Activated naive CD4-positive, alpha-beta T cell treated with anti-CD3 and anti-CD28 coated beads, Interleukin-2, amount 50 U/mL, for 24 hours (primary cell): ENCODE measurements at regions not wholly inside any gene's neighbourhood (a gene's known extent, or its start where the extent isn't known, plus 50 kb on each side); places are given as distances from the start of the nearest gene placed in this dataset.

Experiments
- H3K27ac Mint-ChIP-seq: one replicate; pipeline ENCODE4 v1.8.0; 2021; ENCODE audit warnings: mild to moderate bottlenecking, mixed read lengths
- H3K27me3 Mint-ChIP-seq: one replicate; pipeline ENCODE4 v1.8.0; 2021; ENCODE audit warnings: mixed read lengths
- H3K36me3 Mint-ChIP-seq: one replicate; pipeline ENCODE4 v1.8.0; 2021; ENCODE audit warnings: mixed read lengths
- H3K4me1 Mint-ChIP-seq: one replicate; pipeline ENCODE4 v1.8.0; 2021; ENCODE audit warnings: mixed read lengths
- H3K4me3 Mint-ChIP-seq: one replicate; pipeline ENCODE4 v1.8.0; 2021; ENCODE audit warnings: mild to moderate bottlenecking, mixed read lengths
- H3K9me3 Mint-ChIP-seq: one replicate; pipeline ENCODE4 v1.8.0; 2021; ENCODE audit warnings: mixed read lengths

DNA sequence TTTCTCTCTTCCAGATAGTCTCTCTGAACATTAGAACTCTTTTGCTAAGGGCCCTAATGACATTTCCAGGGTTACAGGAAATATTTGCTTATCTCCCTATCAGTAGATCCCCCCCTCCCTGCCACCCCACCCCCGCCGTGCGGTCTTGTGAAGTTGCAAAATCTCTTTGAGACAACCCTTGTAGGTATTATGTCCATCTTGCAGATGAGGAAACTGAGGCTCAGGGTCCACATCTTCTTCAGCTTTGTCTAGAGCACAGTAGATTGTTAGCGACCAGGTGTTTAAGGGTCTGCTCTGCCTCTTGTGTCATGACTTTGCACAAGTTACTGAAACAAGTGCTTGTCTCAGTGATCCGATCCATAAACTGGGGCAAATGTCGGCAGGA, 65.8 kb upstream of the GATA6 start:
- Mint-ChIP-seq H3K9me3 (no peaks in the 10 kb centered on the region), H3K27ac (no peak overlapping the region), H3K36me3 (no peaks in the 10 kb centered on the region), H3K4me3 (no peak overlapping the region), H3K27me3 (no peaks in the 10 kb centered on the region), H3K4me1 (no peaks in the 10 kb centered on the region)

DNA sequence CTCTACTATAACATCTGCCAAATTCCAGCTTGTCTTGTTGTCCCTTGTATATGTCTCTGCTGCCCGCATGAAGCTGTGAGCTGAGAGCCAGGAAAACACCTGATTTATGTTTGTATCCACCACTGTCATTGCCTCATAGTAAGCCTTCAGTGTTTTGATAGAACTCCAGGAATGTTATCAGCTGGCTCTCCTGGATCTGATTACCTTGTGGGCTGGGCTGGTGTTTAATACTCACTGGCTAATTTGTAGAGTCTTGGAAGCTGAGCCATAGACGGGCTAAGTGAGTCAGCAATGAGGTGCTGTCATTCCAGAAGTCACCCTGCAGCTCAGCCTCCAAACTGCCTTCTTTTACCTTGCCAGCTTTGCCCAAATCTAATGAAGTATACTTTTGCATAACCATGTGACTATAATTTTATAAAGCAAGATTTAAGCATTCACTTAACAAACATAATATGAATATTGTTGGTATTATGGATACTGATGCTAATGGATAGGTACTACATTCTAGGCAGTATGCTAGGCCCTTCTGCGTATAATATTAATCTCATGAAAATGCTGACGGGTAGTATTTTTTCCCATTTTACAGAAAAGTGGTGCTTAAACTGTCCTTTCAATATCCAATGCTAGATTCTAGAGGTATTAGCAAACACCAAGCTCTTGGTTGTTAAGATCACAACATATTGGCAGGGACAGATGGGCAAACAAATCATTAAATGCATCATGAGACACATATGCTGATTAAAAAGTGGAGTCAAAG, 62.7 kb upstream of the GATA6 start:
- Mint-ChIP-seq H3K4me3 (no peak overlapping the region), H3K36me3 (no peaks in the 10 kb centered on the region), H3K27me3 (no peaks in the 10 kb centered on the region), H3K9me3 (no peaks in the 10 kb centered on the region), H3K27ac (no peak overlapping the region), H3K4me1 (no peaks in the 10 kb centered on the region)

DNA sequence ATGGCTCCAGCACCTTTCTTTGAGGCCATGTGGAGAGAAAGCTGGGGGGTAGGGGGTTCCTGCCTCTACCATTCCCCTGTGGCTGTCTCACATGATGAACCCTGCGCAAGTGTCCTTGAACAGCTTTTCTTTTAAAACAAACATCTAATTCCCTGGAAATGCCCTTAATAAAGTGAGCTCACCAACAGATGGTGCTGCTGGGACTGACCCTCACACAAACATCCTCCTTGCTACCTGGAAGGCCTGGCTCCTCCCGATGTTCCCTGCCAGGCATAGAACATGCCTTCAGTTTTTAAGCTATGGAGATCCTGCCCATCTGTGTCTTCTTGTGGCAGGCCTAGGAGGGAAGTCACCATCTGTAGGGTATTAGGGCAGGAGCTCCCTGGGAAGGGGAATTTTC, 60.7 kb upstream of the GATA6 start:
- H3K27ac Mint-ChIP-seq, result no peak overlapping the region
- H3K9me3 Mint-ChIP-seq, result no peaks in the 10 kb centered on the region
- H3K27me3 Mint-ChIP-seq, result no peaks in the 10 kb centered on the region
- no peaks in the 10 kb centered on the region for H3K36me3 Mint-ChIP-seq
- no peaks in the 10 kb centered on the region for H3K4me1 Mint-ChIP-seq
- no peak overlapping the region for H3K4me3 Mint-ChIP-seq

DNA sequence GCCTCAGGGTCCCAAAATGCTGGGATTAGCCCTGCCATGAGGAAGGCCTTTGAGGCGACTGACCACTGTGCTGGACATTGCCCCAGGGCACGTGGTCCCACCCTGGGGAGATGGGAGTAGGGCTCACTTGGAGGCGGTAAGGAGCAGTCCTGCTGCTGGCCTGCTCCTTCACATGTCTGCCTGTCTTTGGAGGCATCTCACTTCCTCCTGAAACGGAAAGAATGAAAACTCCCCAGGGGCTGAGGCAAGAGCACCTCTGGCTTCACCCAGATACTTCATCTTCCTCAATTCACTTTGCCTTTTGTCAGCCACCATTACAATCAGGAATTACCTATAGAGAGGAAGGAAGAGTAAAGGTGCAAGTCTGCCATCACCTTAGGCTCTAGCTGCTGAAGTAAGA, 59.9 kb upstream of the GATA6 start:
- Mint-ChIP-seq H3K27ac (no peak overlapping the region), H3K27me3 (no peaks in the 10 kb centered on the region), H3K36me3 (no peaks in the 10 kb centered on the region), H3K9me3 (no peaks in the 10 kb centered on the region), H3K4me1 (no peaks in the 10 kb centered on the region), H3K4me3 (no peak overlapping the region)

DNA sequence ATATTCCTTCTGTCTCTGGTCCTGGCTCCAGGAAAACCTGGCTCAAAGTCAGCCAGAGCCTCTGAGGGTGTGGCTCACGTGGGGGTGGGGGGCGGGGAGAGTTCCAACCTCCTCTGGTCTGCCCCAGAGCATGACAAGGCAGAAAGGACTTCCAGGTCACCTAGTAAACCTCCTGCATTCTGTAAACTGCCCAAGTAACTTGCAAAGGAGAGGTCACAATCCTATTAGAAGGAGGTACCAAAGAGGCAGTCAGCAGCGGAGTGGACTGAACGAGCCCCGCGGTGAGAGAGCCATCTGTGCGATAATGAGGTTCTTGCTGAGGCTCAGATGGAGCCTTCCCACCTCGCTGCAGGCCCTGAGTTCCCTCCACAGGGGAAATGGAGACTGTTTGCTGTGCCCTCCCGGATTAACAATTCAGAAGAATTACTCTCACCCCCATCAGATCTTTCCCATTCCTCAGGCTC, 58.9 kb upstream of the GATA6 start:
- peaks cover 3% of the 10 kb centered on the region for H3K27me3 Mint-ChIP-seq
- H3K27ac Mint-ChIP-seq, result no peak overlapping the region
- no peaks in the 10 kb centered on the region for H3K36me3 Mint-ChIP-seq

GRCh38 chr18:22112215-22112614, 57.2 kb upstream of the GATA6 start:
- Mint-ChIP-seq H3K36me3 (no peaks in the 10 kb centered on the region), H3K4me1 (no peaks in the 10 kb centered on the region), H3K4me3 (no peak overlapping the region), H3K27me3 (peaks cover 3% of the 10 kb centered on the region), H3K9me3 (no peaks in the 10 kb centered on the region), H3K27ac (no peak overlapping the region)

More for the DNA sequence above, 58.9 kb upstream of the GATA6 start:
- H3K4me3 Mint-ChIP-seq, result no peak overlapping the region
- H3K4me1 Mint-ChIP-seq, result no peaks in the 10 kb centered on the region
- no peaks in the 10 kb centered on the region for H3K9me3 Mint-ChIP-seq

GRCh38 chr18:22113144-22113844, 56.1 kb upstream of the GATA6 start:
- Mint-ChIP-seq H3K4me3 (no peak overlapping the region), H3K27ac (no peak overlapping the region), H3K4me1 (no peaks in the 10 kb centered on the region), H3K27me3 (peaks cover 3% of the 10 kb centered on the region), H3K9me3 (no peaks in the 10 kb centered on the region), H3K36me3 (no peaks in the 10 kb centered on the region)

DNA sequence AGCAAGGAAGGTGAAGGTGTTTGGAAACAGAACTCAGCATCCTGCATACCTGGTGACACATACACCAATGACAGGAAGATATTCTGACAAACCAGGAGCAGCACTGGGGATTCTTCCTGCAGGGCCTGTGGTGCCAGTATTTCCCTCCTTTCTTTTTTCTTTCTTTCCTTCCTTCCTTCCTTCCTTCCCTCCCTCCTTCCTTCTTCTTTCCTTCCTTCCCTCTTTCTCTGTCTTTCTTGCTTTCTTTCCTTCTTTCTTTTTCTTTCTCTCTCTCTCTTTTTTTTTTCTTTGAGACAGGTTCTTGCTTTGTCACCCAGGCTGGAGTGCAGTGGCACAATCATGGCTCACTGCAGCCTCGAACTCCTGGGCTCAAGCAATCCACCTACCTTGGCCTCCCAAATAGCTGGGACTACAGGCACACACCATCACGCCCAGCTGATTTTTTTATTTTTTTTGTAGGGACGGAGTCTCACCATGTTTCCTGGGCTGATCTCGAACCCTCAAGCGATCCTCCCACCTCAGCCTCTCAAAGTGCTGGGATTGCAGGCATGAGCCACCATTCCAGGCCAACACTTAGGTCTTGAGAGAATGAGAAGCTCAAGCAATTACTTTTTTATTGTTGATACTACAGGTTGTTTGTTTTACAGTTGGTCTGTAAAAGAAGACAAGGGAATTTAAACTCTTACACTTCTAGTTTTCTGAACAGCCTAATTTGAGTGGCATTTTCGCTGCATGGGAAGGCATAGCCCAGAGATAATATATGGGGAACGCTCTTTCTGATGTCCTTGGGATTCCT, 54.7 kb upstream of the GATA6 start:
- no peaks in the 10 kb centered on the region for H3K4me1 Mint-ChIP-seq
- H3K4me3 Mint-ChIP-seq, result no peak overlapping the region
- no peaks in the 10 kb centered on the region for H3K36me3 Mint-ChIP-seq
- peaks cover 6% of the 10 kb centered on the region for H3K27me3 Mint-ChIP-seq
- H3K27ac Mint-ChIP-seq, result no peak overlapping the region
- H3K9me3 Mint-ChIP-seq, result peaks cover 5% of the 10 kb centered on the region

- Mint-ChIP-seq H3K27me3 (peaks cover 6% of the 10 kb centered on the region), H3K4me1 (no peaks in the 10 kb centered on the region), H3K27ac (no peak overlapping the region)
These were observed 53.8 kb upstream of the GATA6 start for GRCh38 chr18:22115573-22115972.

More at GRCh38 chr18:22115573-22115972, 53.8 kb upstream of the GATA6 start:
- peaks cover 5% of the 10 kb centered on the region for H3K9me3 Mint-ChIP-seq
- H3K4me3 Mint-ChIP-seq, result no peak overlapping the region
- H3K36me3 Mint-ChIP-seq, result no peaks in the 10 kb centered on the region
